Suppressor macrophage treated with lipopolysaccharide for 4 hours (primary cell): ENCODE measurements at regions not wholly inside any gene's neighbourhood (a gene's known extent, or its start where the extent isn't known, plus 50 kb on each side); places are given as distances from the start of the nearest gene placed in this dataset.

ENCODE experiments used
- DNase-seq: peaks from one replicate; pipeline ENCODE4 v3.0.0-alpha.2; 2020

GRCh38 chr4:54359919-54360650, 131.0 kb downstream of the PDGFRA start:
- DNase-seq: no peak

DNA sequence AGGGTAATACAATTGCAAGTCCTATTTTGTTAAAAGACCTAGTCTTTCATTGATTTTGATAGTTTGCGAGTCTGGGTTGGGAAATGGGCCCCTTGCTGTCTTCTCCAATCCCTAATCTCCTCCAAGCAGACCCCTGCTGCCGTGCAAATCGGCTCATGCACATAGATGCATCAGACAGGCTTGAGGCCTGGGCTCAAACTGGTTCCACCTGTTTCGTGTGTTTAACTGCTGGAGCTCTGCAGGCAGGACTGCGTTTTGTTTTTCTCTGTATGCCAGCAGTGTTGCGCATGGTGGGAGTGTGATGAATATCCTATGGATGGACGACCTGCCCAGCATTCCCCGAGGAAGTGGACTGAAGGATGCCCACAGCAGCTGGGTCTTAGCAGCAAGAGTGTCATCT, 133.9 kb downstream of the PDGFRA start:
- DNase-seq: no peak

GRCh38 chr4:54365691-54366090, 136.6 kb downstream of the PDGFRA start:
- no peak for DNase-seq

- no peak for DNase-seq
Measured at GRCh38 chr4:54367059-54367458, 138.0 kb downstream of the PDGFRA start.

DNA sequence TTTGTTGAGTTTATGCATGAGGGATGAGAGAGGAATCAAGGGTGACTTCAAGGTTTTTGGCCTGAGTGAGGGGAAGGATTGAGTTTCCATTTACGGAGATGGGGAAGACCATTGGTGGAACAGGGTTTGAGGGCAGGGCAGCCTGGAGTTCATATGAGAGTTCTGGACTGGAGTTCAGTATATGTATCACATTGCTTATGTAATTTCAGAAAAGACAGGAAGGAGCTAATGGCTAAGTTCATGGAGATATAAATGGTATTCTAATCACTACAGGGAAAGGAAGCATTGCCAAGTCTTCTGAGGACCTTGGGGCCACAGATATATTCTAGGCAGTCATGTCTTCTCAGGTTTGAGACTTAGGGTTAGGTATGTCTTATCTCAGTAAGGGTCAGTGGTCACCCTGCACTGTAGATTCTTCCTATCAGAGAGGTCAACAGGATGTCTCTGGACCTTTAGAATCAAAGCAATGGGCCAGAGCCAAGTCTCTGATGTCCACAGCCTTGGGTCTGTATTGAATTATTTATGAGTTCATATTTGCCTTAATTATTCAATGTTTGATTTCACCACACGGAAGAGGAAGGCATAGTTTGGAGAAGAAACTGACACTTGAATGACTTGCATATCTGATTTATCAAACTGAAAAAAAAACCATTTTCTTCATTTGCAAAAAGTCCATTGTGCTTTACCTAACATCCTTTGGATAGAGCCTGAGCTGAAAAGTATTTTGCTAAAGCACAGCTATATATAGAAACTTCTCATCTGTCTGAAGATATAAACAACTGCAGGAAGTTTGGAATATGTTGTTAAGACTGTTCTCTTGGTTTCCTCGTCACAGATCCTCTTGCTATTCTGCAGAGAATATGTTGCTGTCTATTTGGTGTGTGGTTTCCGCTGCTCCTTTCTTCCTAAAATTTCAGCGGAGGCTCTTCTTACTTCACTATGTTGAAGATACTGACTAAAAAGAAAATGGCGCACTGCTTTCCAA, 139.5 kb downstream of the PDGFRA start:
- no peak for DNase-seq

GRCh38 chr4:54371173-54371572, 142.1 kb downstream of the PDGFRA start:
- DNase-seq: no peak

DNA sequence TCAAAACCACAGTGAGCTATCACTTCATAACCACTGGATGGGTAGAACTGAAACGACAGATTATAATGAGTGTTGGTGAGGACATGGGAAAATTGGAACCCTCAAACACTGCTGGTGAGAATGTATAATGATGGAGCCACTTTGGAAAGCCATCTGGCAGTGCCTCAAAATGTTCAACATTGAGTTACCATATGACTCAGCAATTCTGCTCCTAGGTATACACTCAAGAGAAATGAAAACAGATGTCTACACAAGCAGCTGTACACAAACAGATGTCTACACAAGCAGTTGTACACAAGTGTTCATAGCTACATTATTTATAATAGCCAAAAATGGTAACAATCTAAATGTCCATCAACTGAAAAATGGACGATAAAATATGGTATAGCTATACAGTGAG, 143.9 kb downstream of the PDGFRA start:
- DNase-seq: no peak

DNA sequence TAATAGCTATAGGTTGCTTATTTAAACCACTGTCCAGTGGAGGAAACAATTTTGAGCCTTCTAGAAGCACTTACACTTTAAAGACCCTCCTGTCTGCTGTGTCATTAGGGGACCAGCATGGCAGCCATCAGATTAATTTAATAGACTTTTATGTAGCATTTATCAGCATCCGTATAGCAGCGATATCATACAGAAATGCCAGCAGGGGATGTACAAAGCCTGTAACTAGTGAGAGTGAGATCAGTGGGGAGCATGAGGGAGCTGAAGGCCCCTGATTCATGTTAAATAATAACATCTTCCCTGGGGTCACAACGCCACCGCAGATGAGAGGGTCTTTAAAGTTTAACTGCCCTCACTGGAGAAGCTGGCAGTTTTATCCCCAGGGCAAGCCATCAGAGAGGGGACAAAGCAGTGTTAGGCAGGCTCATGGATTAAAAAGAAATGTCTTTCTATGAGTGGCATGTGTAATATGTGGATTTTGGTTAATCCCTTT, 144.7 kb downstream of the PDGFRA start:
- no peak for DNase-seq

- DNase-seq: no peak
Measured at GRCh38 chr4:54378461-54378860, 149.4 kb downstream of the PDGFRA start.

DNA sequence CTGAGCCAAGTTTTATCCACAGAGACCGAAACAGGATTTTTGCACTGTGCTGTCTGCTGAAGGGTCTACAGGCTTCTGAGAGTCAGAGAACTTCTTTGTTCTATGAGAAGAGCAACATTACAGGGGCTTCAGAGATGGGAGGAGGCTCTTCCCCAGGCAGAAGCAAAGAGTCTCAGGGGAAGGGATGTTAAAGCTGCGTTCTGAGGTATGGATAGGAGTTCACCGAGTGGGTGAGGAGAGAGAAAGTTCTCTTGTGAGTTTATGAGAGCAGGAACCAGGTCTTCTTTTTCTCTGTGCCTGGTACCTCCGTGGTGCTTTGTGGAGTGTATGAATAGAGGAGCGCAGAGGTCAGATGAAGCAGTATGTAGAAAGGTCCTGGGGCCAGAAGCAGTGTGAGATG, 155.1 kb downstream of the PDGFRA start:
- no peak for DNase-seq

DNA sequence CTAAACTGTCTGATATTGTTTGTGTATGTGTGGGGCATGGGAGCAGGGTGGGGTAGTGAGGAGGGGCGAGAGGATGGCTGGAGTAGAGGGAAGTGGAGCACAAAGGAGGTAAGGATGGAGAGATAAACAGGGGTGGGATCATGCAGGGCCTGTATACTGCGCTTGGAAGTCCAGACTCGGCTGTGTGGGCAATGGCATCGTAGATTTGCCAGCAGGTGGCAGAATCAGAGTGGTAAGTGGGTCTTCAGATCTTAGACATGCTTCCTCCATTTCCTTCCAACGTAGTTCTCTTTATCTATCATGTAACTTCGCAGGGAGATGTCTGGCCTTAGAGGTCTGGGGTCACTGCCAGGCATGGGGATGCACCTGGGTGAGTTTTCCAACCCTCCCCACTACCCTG, 155.5 kb downstream of the PDGFRA start:
- DNase-seq: peak; percentile 25

- DNase-seq: no peak
Measured at GRCh38 chr4:54386042-54386669, 157.1 kb downstream of the PDGFRA start.

DNA sequence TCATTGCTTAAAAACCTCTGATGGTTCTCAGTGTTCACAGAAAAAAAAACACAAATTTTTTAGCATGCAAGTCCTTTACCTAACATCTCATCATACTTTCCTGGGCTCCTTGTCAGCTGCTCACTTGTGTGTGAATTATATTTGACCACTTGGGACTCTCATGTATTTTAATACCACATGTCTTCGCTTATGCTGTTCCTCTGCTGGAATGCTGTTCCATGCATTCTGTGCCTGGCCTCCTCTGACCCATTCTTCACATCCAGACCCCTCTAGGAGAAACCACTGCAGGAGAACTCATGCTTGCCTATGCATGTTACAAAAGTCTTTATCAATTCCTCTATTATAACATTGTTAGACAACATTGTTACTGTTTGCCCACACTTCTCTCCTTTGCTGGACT, 157.6 kb downstream of the PDGFRA start:
- DNase-seq: no peak

- DNase-seq: no peak
Measured at GRCh38 chr4:54390670-54391069, 161.6 kb downstream of the PDGFRA start.

DNA sequence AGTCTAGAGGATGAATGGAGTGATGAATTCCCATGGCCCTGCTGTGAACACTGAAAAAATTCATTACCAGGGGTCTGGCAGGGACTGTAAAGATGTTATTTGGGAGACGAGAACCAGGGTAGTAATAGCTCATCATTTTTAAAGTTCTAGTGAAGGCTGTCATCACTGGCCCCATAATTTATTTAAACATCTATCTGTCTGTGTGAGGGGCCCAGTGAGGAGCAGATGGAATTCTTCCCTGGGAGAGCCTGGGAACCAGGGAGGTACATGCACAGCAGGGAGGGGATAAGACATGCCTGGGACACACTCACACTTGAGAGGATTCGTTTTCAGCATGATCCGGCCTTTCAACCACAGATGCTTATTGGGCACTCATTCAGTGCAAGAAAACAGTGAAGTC, 162.0 kb downstream of the PDGFRA start:
- no peak for DNase-seq

DNA sequence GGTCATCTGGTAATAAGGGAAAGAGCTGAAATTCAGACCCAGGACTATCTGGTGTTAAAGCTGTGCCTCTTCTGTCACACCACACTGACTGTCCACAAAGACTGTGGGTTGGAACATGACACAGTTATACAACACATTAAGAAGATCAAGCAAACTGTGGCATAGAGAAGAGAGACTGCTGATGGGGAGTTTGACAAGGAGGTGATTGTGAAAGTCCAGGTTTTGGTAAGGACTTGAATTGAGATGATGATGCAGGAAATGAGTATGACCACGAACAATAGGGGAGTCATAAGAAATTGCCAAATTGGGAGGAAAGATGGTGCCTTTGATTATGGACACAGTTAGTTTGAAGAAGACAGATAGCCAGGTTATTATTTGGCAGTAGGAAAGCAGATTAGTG, 163.4 kb downstream of the PDGFRA start:
- no peak for DNase-seq

- DNase-seq: no peak
Measured at GRCh38 chr4:54393243-54393642, 164.2 kb downstream of the PDGFRA start.

GRCh38 chr4:54395013-54395527, 166.0 kb downstream of the PDGFRA start:
- no peak for DNase-seq

DNA sequence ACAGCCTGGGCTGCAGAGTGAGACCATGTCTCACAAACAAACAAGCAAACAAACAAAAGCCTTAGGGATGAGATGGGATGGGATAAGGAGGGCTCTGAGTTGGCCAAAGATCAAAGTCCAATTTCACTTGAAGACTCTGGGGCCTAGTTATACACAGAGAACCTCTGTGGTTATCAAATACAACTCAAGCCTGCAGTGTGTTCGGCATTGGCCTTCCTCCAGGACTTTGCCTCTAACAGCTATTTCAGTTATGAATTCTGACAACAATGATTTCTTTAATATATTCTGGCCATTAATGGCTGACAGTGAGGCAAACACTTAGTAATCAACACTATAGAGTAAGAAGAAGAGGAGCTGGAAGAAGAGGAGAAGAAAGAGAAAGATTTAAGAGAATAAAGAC, 171.1 kb downstream of the PDGFRA start:
- no peak for DNase-seq

- no peak for DNase-seq
Measured at GRCh38 chr4:54400802-54401201, 171.7 kb downstream of the PDGFRA start.

DNA sequence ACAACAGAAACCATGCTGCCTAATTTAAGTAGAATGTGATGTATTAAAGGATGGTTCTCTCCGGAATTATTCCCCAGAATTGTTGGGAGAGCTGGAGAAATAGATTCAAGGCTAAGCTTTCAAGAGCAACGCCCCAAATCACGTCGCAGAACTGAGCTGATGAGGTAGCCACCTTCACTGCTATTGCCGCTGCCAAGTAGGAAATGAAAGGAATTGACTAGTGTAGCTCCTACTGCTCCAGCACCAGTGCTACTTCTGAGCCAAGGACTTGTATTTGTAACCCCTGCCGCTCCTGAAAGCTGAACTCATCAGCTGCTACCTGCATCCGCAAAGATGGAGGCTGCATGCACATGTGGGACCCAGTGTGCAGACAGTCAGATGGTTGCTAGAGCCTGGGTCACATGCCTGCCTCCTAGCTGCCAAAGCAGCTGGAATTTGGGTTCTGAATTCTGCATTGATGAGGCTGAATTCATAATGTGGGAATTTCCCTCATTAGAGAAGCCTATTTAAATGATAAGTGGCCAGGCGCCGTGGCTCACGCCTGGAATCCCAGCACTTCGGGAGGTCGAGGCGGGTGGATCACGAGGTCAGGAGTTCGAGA, 173.9 kb downstream of the PDGFRA start:
- no peak for DNase-seq

DNA sequence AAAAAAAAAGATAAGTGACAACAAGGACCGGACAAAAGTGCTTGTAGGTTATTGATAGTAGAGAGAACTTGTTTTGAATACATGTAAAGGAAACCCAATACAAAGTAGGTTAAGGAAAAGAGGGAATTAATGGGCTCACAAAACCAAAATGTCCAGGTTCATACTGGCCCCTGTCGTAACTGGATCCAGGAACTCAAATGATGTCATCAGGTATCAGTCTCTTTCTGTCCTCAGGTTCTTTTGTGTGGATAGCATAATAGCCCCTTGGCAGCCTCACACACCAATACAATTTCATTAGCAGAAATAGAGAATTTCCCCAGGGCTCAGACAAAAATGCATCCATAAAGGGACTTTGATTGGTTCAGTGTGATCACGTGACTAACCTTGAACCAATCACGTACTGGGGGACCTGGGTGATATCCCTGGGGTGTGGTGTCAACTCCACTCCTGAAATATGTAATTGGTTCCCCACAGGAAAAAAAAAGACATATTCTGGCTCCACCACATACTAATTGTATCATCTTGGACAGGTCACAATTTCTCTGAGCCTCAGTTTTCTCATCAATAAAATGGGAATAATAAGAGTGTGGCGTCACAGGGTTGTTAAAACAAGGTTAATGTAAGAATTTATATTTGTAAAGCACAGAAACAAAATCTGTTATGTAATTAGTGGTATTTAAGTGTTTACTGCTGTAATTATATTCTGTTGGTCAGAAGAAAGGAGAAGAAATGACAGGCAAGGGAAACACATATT, 174.8 kb downstream of the PDGFRA start:
- no peak for DNase-seq
